HL-60 (cell line): ENCODE measurements at regions not wholly inside any gene's neighbourhood (a gene's known extent, or its start where the extent isn't known, plus 50 kb on each side); places are given as distances from the start of the nearest gene placed in this dataset.

Source experiments
- DNase-seq, 2 experiments: peaks; one replicate each; pipeline ENCODE4 v3.0.0-alpha.2; 2010 to 2020; ENCODE audit warnings: low read depth in 1 of 2, low spot score in 1 of 2
- H3K27ac ChIP-seq: fragments of 250-450 bp; sonication (Bioruptor Pico); replicated peaks from 2 replicates; pipeline ENCODE4 v1.5.1; 2020; ENCODE audit warnings: mild to moderate bottlenecking, moderate library complexity
- H3K27me3 ChIP-seq: fragments of 250-450 bp; sonication (Bioruptor Pico); 2 replicates; pipeline ENCODE4 v1.5.1; 2021; ENCODE audit warnings: mild to moderate bottlenecking, moderate library complexity; ENCODE audit not compliant: insufficient read depth, poor library complexity, severe bottlenecking
- H3K4me3 ChIP-seq: replicated peaks from 2 replicates; pipeline ENCODE4 v1.5.1; 2011; ENCODE audit warnings: mild to moderate bottlenecking, control low read depth, low read length; ENCODE audit not compliant: insufficient read depth
- CTCF ChIP-seq: IDR thresholded peaks from one replicate; pipeline ENCODE4 v1.5.1; 2011; ENCODE audit warnings: low read length, control low read depth, inconsistent platforms; ENCODE audit not compliant: insufficient read depth
- GABPA ChIP-seq: IDR thresholded peaks from 2 replicates; pipeline ENCODE4 v1.6.1; 2012; ENCODE audit warnings: low read depth
- POLR2AphosphoS5 ChIP-seq: IDR thresholded peaks from 2 replicates; pipeline ENCODE4 v1.6.1; 2012; ENCODE audit warnings: low read depth
- REST ChIP-seq: IDR thresholded peaks from 2 replicates; pipeline ENCODE4 v1.6.1; 2012; ENCODE audit warnings: low read depth; ENCODE audit not compliant: insufficient replicate concordance
- SPI1 ChIP-seq: IDR thresholded peaks from 2 replicates; pipeline ENCODE4 v1.6.1; 2012; ENCODE audit warnings: low read depth, mild to moderate bottlenecking, borderline replicate concordance

- no peak for DNase-seq
- Histone ChIP-seq H3K4me3 (no peak overlapping the region), H3K27me3 (no peaks in the 10 kb centered on the region), H3K27ac (no peak overlapping the region)
- no peak for TF ChIP-seq CTCF
- TF ChIP-seq GABPA, result no peak
- no peak for TF ChIP-seq REST
- no peak for TF ChIP-seq POLR2AphosphoS5
- no peak for TF ChIP-seq SPI1
Observed at GRCh38 chr2:81984969-81985637, 1680.6 kb upstream of the LRRTM1 start.

DNA sequence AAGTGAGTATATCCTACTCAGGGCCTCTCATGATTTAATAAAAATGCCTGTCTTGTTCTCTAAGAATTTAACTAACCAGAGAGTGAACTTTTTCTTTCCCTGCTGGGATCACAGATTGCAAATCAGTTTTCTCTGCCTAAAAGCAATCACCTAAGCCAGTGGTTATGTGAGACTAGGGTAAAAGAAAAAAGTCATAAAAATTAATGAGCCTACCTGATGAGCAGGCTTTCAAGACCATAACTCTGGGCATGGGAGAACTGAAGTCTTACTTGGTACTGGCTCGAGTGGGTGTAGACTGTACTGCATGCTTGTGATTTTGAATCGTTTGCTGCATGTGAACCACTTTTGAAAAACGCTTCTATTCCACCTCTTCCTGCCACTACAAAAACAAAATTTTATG is 1677.0 kb upstream of the LRRTM1 start:
- Histone ChIP-seq H3K27ac (no peak overlapping the region), H3K4me3 (no peak overlapping the region), H3K27me3 (no peaks in the 10 kb centered on the region)
- TF ChIP-seq POLR2AphosphoS5 (no peak), REST (no peak), SPI1 (no peak), CTCF (no peak), GABPA (no peak)
- no peak for DNase-seq

GRCh38 chr2:81979086-81979485 is 1674.5 kb upstream of the LRRTM1 start:
- TF ChIP-seq POLR2AphosphoS5 (no peak), SPI1 (no peak), REST (no peak), GABPA (no peak), CTCF (no peak)
- Histone ChIP-seq H3K4me3 (no peak overlapping the region), H3K27me3 (no peaks in the 10 kb centered on the region), H3K27ac (no peak overlapping the region)
- DNase-seq, result no peak
